Transverse colon (tissue), 4 donors: ENCODE measurements at regions not wholly inside any gene's neighbourhood (a gene's known extent, or its start where the extent isn't known, plus 50 kb on each side); places are given as distances from the start of the nearest gene placed in this dataset.

ENCODE experiments used
- DNase-seq: peaks from one replicate; pipeline ENCODE4 v3.0.0-alpha.2; 2019
- H3K27ac ChIP-seq, 4 donors: fragments of 200-600 bp; sonication (generic); 2 replicates each; pipeline ENCODE4 v1.5.1; 2016 to 2018; ENCODE audit warnings: inconsistent platforms in 4 of 4
- H3K27me3 ChIP-seq: fragments of 200-600 bp; sonication (generic); 2 replicates; pipeline ENCODE4 v1.5.1; 2017; ENCODE audit warnings: inconsistent platforms
- H3K36me3 ChIP-seq, 4 donors: fragments of 200-600 bp; sonication (generic); 2 replicates each; pipeline ENCODE4 v1.5.1; 2017 to 2019; ENCODE audit warnings: inconsistent platforms in 4 of 4
- H3K4me1 ChIP-seq, 4 donors: fragments of 200-600 bp; sonication (generic); 2 replicates each; pipeline ENCODE4 v1.5.1; 2017 to 2020; ENCODE audit warnings: inconsistent platforms in 4 of 4
- H3K4me3 ChIP-seq, 4 donors: fragments of 200-600 bp; sonication (generic); 1 replicate in 1 of 4; 2 replicates in 3 of 4; pipeline versions ENCODE4 v1.5.1 to v1.6.1; 2017 to 2019; ENCODE audit warnings: inconsistent platforms in 4 of 4
- H3K9me3 ChIP-seq, 2 donors: fragments of 200-600 bp; sonication (generic); 2 replicates each; pipeline ENCODE4 v1.5.1; 2017 to 2019; ENCODE audit warnings: inconsistent platforms in 2 of 2
- CTCF ChIP-seq, 5 experiments: fragments of 200-600 bp in 3 of 5; fragments of 450-650 bp in 2 of 5; sonication (generic) in 3 of 5; IDR thresholded peaks; 1 replicate in 2 of 5; 2 replicates in 3 of 5; pipeline ENCODE4 v1.5.1; 2016 to 2017; ENCODE audit warnings: antibody characterized with exemption in 5 of 5, inconsistent platforms in 3 of 5, mild to moderate bottlenecking in 2 of 5, moderate library complexity in 1 of 5
- EP300 ChIP-seq: sonication (generic); formaldehyde crosslinking; IDR thresholded peaks from one replicate; pipeline ENCODE4 v1.6.1; 2017; ENCODE audit warnings: antibody characterized with exemption, low read depth
- POLR2A ChIP-seq: fragments of 450-650 bp; IDR thresholded peaks from one replicate; pipeline ENCODE4 v1.6.1; 2016; ENCODE audit warnings: antibody characterized with exemption, mild to moderate bottlenecking, moderate library complexity
- POLR2AphosphoS5 ChIP-seq, 3 donors: sonication (generic); formaldehyde crosslinking; IDR thresholded peaks; one replicate each; pipeline ENCODE4 v1.6.1; 2016; ENCODE audit warnings: antibody characterized with exemption in 3 of 3
- WGBS, 2 donors: methylation state at CpG; one replicate each; pipeline ENCODE4 v1.1.5; 2018; ENCODE audit warnings: low coverage in 1 of 2; 5-methylcytosine and 5-hydroxymethylcytosine counted together
- in situ Hi-C, 4 donors: fragments of 200-750 bp; cut with MboI; loops; one replicate each; pipeline versions ENCODE4 v1.15.0 to v1.15.1; 2017; ENCODE audit warnings: low sequenced_read_pairs in 3 of 4, low pct_ligation_motif_present in 1 of 4, low pct_unique_long_range_greater_than_20kb in 1 of 4
- intact Hi-C: fragments of 100-400 bp; cut with DNase I; formaldehyde crosslinking; loops from one replicate; pipeline ENCODE4 v1.15.1; 2023; ENCODE audit warnings: low total_unique reads

GRCh38 chr13:78410847-78411246 is 192.5 kb downstream of the POU4F1 start:
- intact Hi-C loops (no loop called here), in situ Hi-C loops (no loop called here)
- DNase-seq: no peak
- H3K9me3 ChIP-seq: no peaks in the 10 kb centered on the region
- H3K27me3 ChIP-seq: no peaks in the 10 kb centered on the region
- 71 to 78% methylated on average over 1 of the region's 1 CpG for WGBS, 2 donors
- H3K4me3 ChIP-seq: no peak overlapping the region
- H3K4me1 ChIP-seq: no peaks in the 10 kb centered on the region
- H3K36me3 ChIP-seq: no peaks in the 10 kb centered on the region
- TF ChIP-seq EP300 (no peak), POLR2A (no peak), CTCF (IDR thresholded peaks at IDR 0.05) (no peak), POLR2AphosphoS5 (IDR thresholded peaks at IDR 0.05) (no peak)
- no peak overlapping the region for H3K27ac ChIP-seq

GRCh38 chr13:78410164-78410563 is 193.2 kb downstream of the POU4F1 start:
- intact Hi-C loops: no loop called here
- in situ Hi-C loops: no loop called here
- 41 to 50% methylated on average over 2 of the region's 2 CpGs for WGBS, 2 donors

GRCh38 chr13:78409172-78409571 is 194.2 kb downstream of the POU4F1 start:
- H3K9me3 ChIP-seq: no peaks in the 10 kb centered on the region
- no peak overlapping the region for H3K4me3 ChIP-seq
- intact Hi-C loops: no loop called here
- in situ Hi-C loops: no loop called here
- WGBS, 2 donors: 65 to 74% methylated on average over 2 of the region's 2 CpGs
- no peaks in the 10 kb centered on the region for H3K36me3 ChIP-seq
- H3K27ac ChIP-seq: no peak overlapping the region
- DNase-seq: no peak
- TF ChIP-seq POLR2A: no peak
- TF ChIP-seq EP300: no peak
- no peak for TF ChIP-seq POLR2AphosphoS5 (IDR thresholded peaks at IDR 0.05)
- no peak for TF ChIP-seq CTCF (IDR thresholded peaks at IDR 0.05)
- H3K4me1 ChIP-seq: no peaks in the 10 kb centered on the region
- no peaks in the 10 kb centered on the region for H3K27me3 ChIP-seq

More at GRCh38 chr13:78410164-78410563, 193.2 kb downstream of the POU4F1 start:
- no peaks in the 10 kb centered on the region for H3K4me1 ChIP-seq
- no peaks in the 10 kb centered on the region for H3K27me3 ChIP-seq
- H3K27ac ChIP-seq: no peak overlapping the region
- no peaks in the 10 kb centered on the region for H3K9me3 ChIP-seq
- DNase-seq: no peak
- no peak overlapping the region for H3K4me3 ChIP-seq
- no peak for TF ChIP-seq POLR2A
- no peak for TF ChIP-seq EP300
- no peak for TF ChIP-seq CTCF (IDR thresholded peaks at IDR 0.05)
- no peak for TF ChIP-seq POLR2AphosphoS5 (IDR thresholded peaks at IDR 0.05)
- no peaks in the 10 kb centered on the region for H3K36me3 ChIP-seq

GRCh38 chr13:78404846-78405360 is 198.4 kb downstream of the POU4F1 start:
- H3K27ac ChIP-seq: no peak overlapping the region
- in situ Hi-C loops (no loop called here), intact Hi-C loops (no loop called here)
- no peak for DNase-seq
- H3K36me3 ChIP-seq: no peaks in the 10 kb centered on the region
- H3K27me3 ChIP-seq: no peaks in the 10 kb centered on the region
- TF ChIP-seq EP300: no peak
- no peak for TF ChIP-seq CTCF (IDR thresholded peaks at IDR 0.05)
- TF ChIP-seq POLR2AphosphoS5 (IDR thresholded peaks at IDR 0.05): no peak
- no peak for TF ChIP-seq POLR2A
- H3K4me1 ChIP-seq: no peaks in the 10 kb centered on the region
- WGBS, 2 donors: 72 to 76% methylated on average over 4 to 6 of the region's 6 CpGs
- H3K4me3 ChIP-seq: no peak overlapping the region
- H3K9me3 ChIP-seq: no peaks in the 10 kb centered on the region
